ENCODE measurements at regions not wholly inside any gene's neighbourhood (a gene's known extent, or its start where the extent isn't known, plus 50 kb on each side); places are given as distances from the start of the nearest gene placed in this dataset.

GRCh38 chr5:60517094-60517694, 182.8 kb downstream of the DEPDC1B start:
- TF ChIP-seq CTCF (conservative IDR thresholded peaks at IDR 0.05; ENCODE audit: low read length): no peak
- no peak for DNase-seq (ENCODE audit: low read depth)
- no peak overlapping the region for H3K4me3 ChIP-seq (ENCODE audit: low read length)

GRCh38 chr5:60516688-60517087, 183.3 kb downstream of the DEPDC1B start:
- no peak for TF ChIP-seq CTCF (conservative IDR thresholded peaks at IDR 0.05; ENCODE audit: low read length)
- DNase-seq (ENCODE audit: low read depth): no peak
- no peak overlapping the region for H3K4me3 ChIP-seq (ENCODE audit: low read length)

DNA sequence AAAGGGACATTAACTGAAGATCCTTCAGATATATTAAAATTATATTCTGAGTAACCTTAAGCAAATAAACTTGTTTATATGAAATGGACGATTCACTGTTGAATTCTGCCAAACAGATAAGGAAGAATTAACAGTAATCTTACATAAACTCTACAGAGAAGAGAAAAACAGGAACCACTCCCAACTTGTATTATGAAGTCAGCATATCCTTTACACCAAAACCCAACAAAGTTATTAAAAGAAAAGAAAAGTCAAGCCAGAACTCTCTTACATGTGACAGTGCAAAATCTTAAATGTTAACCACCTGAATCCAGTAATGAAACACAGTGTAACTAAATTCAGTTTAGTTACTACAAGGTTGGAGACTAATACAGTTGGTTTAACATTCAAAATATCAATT, 185.8 kb downstream of the DEPDC1B start:
- H3K4me3 ChIP-seq (ENCODE audit: low read length): no peak overlapping the region
- no peak for DNase-seq (ENCODE audit: low read depth)
- no peak for TF ChIP-seq CTCF (conservative IDR thresholded peaks at IDR 0.05; ENCODE audit: low read length)

- DNase-seq (ENCODE audit: low read depth): no peak
- TF ChIP-seq CTCF (conservative IDR thresholded peaks at IDR 0.05; ENCODE audit: low read length): no peak
Observed at GRCh38 chr5:60512117-60512516, 187.8 kb downstream of the DEPDC1B start.

GRCh38 chr5:60510663-60511062, 189.3 kb downstream of the DEPDC1B start:
- H3K4me3 ChIP-seq (ENCODE audit: low read length): no peak overlapping the region
- no peak for DNase-seq (ENCODE audit: low read depth)
- TF ChIP-seq CTCF (conservative IDR thresholded peaks at IDR 0.05; ENCODE audit: low read length): no peak

More at GRCh38 chr5:60512117-60512516, 187.8 kb downstream of the DEPDC1B start:
- no peak overlapping the region for H3K4me3 ChIP-seq (ENCODE audit: low read length)

GRCh38 chr5:60510049-60510448, 189.9 kb downstream of the DEPDC1B start:
- H3K4me3 ChIP-seq (ENCODE audit: low read length): no peak overlapping the region
- TF ChIP-seq CTCF (conservative IDR thresholded peaks at IDR 0.05; ENCODE audit: low read length): no peak
- no peak for DNase-seq (ENCODE audit: low read depth)

GRCh38 chr5:60509519-60509918, 190.4 kb downstream of the DEPDC1B start:
- no peak for TF ChIP-seq CTCF (conservative IDR thresholded peaks at IDR 0.05; ENCODE audit: low read length)
- no peak for DNase-seq (ENCODE audit: low read depth)
- H3K4me3 ChIP-seq (ENCODE audit: low read length): no peak overlapping the region

Data from AG10803 (cell line).